WTC11 (cell line): ENCODE measurements at regions not wholly inside any gene's neighbourhood (a gene's known extent, or its start where the extent isn't known, plus 50 kb on each side); places are given as distances from the start of the nearest gene placed in this dataset.

Experiments
- ATAC-seq: fragments of 200-7000 bp; cut with Tn5 transposase; 2 replicates; pipeline ENCODE4 v1.10.0; 2021; ENCODE audit warnings: mild to moderate bottlenecking, moderate library complexity
- CTCF ChIA-PET: fragments of 300-600 bp; sonication (Branson Sonifier 250); formaldehyde crosslinking; loops from one replicate; lab custom pipeline; 2021; ENCODE audit warnings: antibody characterized with exemption; lab: Charles Lee
- POLR2A ChIA-PET: fragments of 350-600 bp; sonication (Branson Sonifier 250); formaldehyde crosslinking; loops from one replicate; lab custom pipeline; 2021; ENCODE audit warnings: antibody characterized with exemption; lab: Charles Lee
- DNase-seq: peaks from one replicate; pipeline ENCODE4 v3.0.0; 2021; ENCODE audit warnings: low spot score
- H3K27ac Mint-ChIP-seq: 2 replicates; pipeline ENCODE4 v1.8.0; 2021; ENCODE audit warnings: mixed read lengths
- H3K27me3 Mint-ChIP-seq: 2 replicates; pipeline ENCODE4 v1.8.0; 2021; ENCODE audit warnings: low read depth, mild to moderate bottlenecking, moderate library complexity, mixed read lengths
- H3K36me3 Mint-ChIP-seq: 2 replicates; pipeline ENCODE4 v1.8.0; 2021; ENCODE audit warnings: mixed read lengths
- H3K4me1 Mint-ChIP-seq: 2 replicates; pipeline ENCODE4 v1.8.0; 2022; ENCODE audit warnings: mixed read lengths
- H3K4me3 Mint-ChIP-seq: 2 replicates; pipeline ENCODE4 v1.8.0; 2021; ENCODE audit warnings: mild to moderate bottlenecking, moderate library complexity, mixed read lengths
- H3K9me3 Mint-ChIP-seq: 2 replicates; pipeline ENCODE4 v1.8.0; 2021; ENCODE audit warnings: mixed read lengths
- ESRRA ChIP-seq: sonication (generic); formaldehyde crosslinking; IDR thresholded peaks from 2 replicates; pipeline ENCODE4 v1.8.1; 2022; ENCODE audit warnings: mild to moderate bottlenecking, missing genetic modification reagents, borderline replicate concordance
- ETV6 ChIP-seq: sonication (generic); formaldehyde crosslinking; IDR thresholded peaks from 2 replicates; pipeline ENCODE4 v1.8.1; 2022; ENCODE audit warnings: mild to moderate bottlenecking, missing genetic modification reagents
- FOXJ3 ChIP-seq: sonication (generic); formaldehyde crosslinking; IDR thresholded peaks from 2 replicates; pipeline ENCODE4 v1.9.0; 2021; ENCODE audit warnings: missing genetic modification reagents, mild to moderate bottlenecking, borderline replicate concordance
- FOXK1 ChIP-seq: sonication (generic); formaldehyde crosslinking; IDR thresholded peaks from 2 replicates; pipeline ENCODE4 v1.8.0; 2022; ENCODE audit warnings: mild to moderate bottlenecking, moderate library complexity, missing genetic modification reagents
- GTF2I ChIP-seq: fragments of 250-450 bp; sonication (Bioruptor Pico); conservative IDR thresholded peaks from 2 replicates; pipeline ENCODE4 v1.4.0; 2021; ENCODE audit warnings: mild to moderate bottlenecking
- IRF2 ChIP-seq: sonication (generic); formaldehyde crosslinking; IDR thresholded peaks from 2 replicates; pipeline ENCODE4 v1.8.0; 2022; ENCODE audit warnings: low read depth, missing genetic modification reagents, borderline replicate concordance
- NR3C1 ChIP-seq: sonication (generic); formaldehyde crosslinking; conservative IDR thresholded peaks from 2 replicates; pipeline ENCODE4 v1.8.1; 2023; ENCODE audit warnings: low read depth, mild to moderate bottlenecking, missing genetic modification reagents
- OVOL2 ChIP-seq: fragments of 250-450 bp; sonication (Bioruptor Pico); IDR thresholded peaks from 2 replicates; pipeline ENCODE4 v1.9.0; 2021; ENCODE audit warnings: mild to moderate bottlenecking, borderline replicate concordance
- ZNF219 ChIP-seq: sonication (generic); formaldehyde crosslinking; IDR thresholded peaks from 2 replicates; pipeline ENCODE4 v1.8.0; 2023; ENCODE audit warnings: missing genetic modification reagents, mild to moderate bottlenecking, borderline replicate concordance
- ZNF263 ChIP-seq: sonication (generic); formaldehyde crosslinking; IDR thresholded peaks from 2 replicates; pipeline ENCODE4 v1.8.1; 2022; ENCODE audit warnings: low read depth, mild to moderate bottlenecking, moderate library complexity, missing genetic modification reagents
- TF ChIP-seq, protein P1 (sequence below): fragments of 250-450 bp; sonication (Bioruptor Pico); IDR thresholded peaks from 2 replicates; pipeline ENCODE4 v1.8.0; 2021; ENCODE audit warnings: mild to moderate bottlenecking
- TF ChIP-seq, protein P2 (sequence below): fragments of 250-450 bp; sonication (Bioruptor Pico); IDR thresholded peaks from 2 replicates; pipeline ENCODE4 v2.1.2; 2022; ENCODE audit warnings: mild to moderate bottlenecking, moderate library complexity
- TF ChIP-seq, protein P3 (sequence below): sonication (generic); formaldehyde crosslinking; IDR thresholded peaks from 2 replicates; pipeline ENCODE4 v1.8.1; 2023; ENCODE audit warnings: mild to moderate bottlenecking, missing genetic modification reagents
- TF ChIP-seq, protein P4 (sequence below): sonication (generic); formaldehyde crosslinking; conservative IDR thresholded peaks from 2 replicates; pipeline ENCODE4 v1.8.1; 2023; ENCODE audit warnings: mild to moderate bottlenecking, low read depth, missing genetic modification reagents, moderate library complexity

DNA sequence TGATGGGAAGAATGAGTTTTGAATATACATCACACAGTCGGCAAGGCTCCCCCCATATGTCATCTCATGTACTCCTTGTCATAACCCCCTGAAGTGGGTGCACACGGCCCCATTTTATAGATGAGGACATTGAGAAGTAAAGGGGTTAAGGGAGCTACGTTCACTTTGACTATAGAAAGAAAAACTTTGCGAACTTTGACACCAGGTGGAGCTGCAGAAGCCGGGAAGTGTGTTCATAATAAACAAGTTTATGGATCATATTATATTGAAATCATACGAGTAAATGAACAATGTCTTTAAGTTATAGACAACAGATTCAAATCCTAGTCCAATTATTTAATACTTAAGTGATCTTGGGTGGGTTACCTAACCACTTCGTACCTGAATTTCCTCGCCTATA lies 203.8 kb upstream of the PITX2 start (continued):
- TF ChIP-seq, protein P1, sequence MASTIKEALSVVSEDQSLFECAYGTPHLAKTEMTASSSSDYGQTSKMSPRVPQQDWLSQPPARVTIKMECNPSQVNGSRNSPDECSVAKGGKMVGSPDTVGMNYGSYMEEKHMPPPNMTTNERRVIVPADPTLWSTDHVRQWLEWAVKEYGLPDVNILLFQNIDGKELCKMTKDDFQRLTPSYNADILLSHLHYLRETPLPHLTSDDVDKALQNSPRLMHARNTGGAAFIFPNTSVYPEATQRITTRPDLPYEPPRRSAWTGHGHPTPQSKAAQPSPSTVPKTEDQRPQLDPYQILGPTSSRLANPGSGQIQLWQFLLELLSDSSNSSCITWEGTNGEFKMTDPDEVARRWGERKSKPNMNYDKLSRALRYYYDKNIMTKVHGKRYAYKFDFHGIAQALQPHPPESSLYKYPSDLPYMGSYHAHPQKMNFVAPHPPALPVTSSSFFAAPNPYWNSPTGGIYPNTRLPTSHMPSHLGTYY (CRISPR knock-in tag), result no peak
- TF ChIP-seq, protein P2, sequence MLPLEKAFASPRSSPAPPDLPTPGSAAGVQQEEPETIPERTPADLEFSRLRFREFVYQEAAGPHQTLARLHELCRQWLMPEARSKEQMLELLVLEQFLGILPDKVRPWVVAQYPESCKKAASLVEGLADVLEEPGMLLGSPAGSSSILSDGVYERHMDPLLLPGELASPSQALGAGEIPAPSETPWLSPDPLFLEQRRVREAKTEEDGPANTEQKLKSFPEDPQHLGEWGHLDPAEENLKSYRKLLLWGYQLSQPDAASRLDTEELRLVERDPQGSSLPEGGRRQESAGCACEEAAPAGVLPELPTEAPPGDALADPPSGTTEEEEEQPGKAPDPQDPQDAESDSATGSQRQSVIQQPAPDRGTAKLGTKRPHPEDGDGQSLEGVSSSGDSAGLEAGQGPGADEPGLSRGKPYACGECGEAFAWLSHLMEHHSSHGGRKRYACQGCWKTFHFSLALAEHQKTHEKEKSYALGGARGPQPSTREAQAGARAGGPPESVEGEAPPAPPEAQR (CRISPR knock-in tag), result no peak
- TF ChIP-seq, protein P3, sequence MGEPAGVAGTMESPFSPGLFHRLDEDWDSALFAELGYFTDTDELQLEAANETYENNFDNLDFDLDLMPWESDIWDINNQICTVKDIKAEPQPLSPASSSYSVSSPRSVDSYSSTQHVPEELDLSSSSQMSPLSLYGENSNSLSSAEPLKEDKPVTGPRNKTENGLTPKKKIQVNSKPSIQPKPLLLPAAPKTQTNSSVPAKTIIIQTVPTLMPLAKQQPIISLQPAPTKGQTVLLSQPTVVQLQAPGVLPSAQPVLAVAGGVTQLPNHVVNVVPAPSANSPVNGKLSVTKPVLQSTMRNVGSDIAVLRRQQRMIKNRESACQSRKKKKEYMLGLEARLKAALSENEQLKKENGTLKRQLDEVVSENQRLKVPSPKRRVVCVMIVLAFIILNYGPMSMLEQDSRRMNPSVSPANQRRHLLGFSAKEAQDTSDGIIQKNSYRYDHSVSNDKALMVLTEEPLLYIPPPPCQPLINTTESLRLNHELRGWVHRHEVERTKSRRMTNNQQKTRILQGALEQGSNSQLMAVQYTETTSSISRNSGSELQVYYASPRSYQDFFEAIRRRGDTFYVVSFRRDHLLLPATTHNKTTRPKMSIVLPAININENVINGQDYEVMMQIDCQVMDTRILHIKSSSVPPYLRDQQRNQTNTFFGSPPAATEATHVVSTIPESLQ (CRISPR knock-in tag), result no peak
- TF ChIP-seq ESRRA (no peak), GTF2I (no peak)

DNA sequence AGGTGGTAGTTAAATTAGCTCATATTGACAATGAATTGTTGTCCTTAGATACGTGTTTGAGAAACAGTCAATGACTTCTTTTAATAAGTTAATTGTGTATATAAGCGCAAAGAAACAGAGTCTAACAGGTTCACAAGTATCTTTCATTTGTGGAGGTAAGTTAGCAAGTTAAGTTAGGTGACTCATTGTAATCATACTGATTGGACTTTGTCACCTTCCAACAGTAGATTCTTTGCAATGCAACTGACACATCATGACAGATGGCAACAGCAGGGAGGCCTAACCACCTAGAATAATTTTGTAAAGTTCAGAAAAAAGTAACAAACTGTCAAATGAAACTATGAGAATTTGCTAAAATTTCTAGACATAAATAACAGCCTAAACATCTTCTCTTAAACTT lies 207.6 kb upstream of the PITX2 start:
- H3K4me1 Mint-ChIP-seq, result no peaks in the 10 kb centered on the region
- no peak for ATAC-seq

DNA sequence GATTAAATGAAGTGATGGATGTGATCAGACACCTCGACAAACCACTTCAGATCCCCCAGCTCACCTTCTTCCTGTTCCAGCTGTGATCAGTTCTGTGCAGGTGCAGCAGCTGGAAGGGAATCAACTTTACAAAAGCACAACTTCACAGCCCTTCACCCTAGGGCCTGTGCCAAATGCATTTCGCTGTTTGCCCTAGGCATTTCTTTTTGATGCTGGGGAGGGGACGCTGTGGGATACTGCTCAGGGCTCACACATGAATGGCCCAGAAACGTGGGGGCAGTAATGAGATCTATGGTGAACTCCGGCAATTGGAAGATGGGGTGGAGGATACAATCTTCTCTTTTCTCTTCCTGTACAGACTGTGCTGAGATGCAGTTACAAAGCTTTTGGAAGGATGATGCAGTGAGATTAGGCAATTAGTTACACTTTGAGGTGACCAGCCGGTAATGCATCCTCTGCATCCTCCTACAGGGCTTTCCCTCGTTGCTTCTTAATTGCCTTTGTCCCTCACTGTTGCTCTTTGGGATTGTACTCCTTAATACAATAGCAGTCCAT lies 215.1 kb upstream of the PITX2 start:
- Mint-ChIP-seq H3K27me3 (no peaks in the 10 kb centered on the region), H3K4me1 (peaks cover 14% of the 10 kb centered on the region), H3K4me3 (no peak overlapping the region), H3K9me3 (no peaks in the 10 kb centered on the region), H3K27ac (no peak overlapping the region), H3K36me3 (no peaks in the 10 kb centered on the region)
- DNase-seq (peak; percentile 11), ATAC-seq (peak; percentile 89)
- ChIA-PET POLR2A (interaction anchor here (0.6 kb wide), 1 partner anchor 1360 kb away, joined by 5 read pairs; no protein-coding TSS in a partner anchor), CTCF (no interaction called here)
- TF ChIP-seq NR3C1 (CRISPR knock-in tag) (no peak), FOXJ3 (CRISPR knock-in tag) (no peak), ZNF219 (CRISPR knock-in tag) (no peak)
- TF ChIP-seq, protein P4, sequence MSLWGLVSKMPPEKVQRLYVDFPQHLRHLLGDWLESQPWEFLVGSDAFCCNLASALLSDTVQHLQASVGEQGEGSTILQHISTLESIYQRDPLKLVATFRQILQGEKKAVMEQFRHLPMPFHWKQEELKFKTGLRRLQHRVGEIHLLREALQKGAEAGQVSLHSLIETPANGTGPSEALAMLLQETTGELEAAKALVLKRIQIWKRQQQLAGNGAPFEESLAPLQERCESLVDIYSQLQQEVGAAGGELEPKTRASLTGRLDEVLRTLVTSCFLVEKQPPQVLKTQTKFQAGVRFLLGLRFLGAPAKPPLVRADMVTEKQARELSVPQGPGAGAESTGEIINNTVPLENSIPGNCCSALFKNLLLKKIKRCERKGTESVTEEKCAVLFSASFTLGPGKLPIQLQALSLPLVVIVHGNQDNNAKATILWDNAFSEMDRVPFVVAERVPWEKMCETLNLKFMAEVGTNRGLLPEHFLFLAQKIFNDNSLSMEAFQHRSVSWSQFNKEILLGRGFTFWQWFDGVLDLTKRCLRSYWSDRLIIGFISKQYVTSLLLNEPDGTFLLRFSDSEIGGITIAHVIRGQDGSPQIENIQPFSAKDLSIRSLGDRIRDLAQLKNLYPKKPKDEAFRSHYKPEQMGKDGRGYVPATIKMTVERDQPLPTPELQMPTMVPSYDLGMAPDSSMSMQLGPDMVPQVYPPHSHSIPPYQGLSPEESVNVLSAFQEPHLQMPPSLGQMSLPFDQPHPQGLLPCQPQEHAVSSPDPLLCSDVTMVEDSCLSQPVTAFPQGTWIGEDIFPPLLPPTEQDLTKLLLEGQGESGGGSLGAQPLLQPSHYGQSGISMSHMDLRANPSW (CRISPR knock-in tag), result no peak

More for the DNA sequence above, 207.6 kb upstream of the PITX2 start:
- H3K27me3 Mint-ChIP-seq, result no peaks in the 10 kb centered on the region
- DNase-seq, result no peak
- no peaks in the 10 kb centered on the region for H3K36me3 Mint-ChIP-seq
- peaks cover 5% of the 10 kb centered on the region; the same call in 1 of the 2 replicates for H3K9me3 Mint-ChIP-seq
- CTCF ChIA-PET, result no interaction called here
- TF ChIP-seq FOXK1 (CRISPR knock-in tag) (no peak), IRF2 (CRISPR knock-in tag) (no peak), ETV6 (CRISPR knock-in tag) (no peak), ZNF219 (CRISPR knock-in tag) (no peak), ZNF263 (CRISPR knock-in tag) (no peak), NR3C1 (CRISPR knock-in tag) (no peak), OVOL2 (CRISPR knock-in tag) (no peak)
- POLR2A ChIA-PET, result no interaction called here
- H3K27ac Mint-ChIP-seq, result no peak overlapping the region
- H3K4me3 Mint-ChIP-seq, result no peak overlapping the region
